DMS 273 (cell line): ENCODE measurements at regions not wholly inside any gene's neighbourhood (a gene's known extent, or its start where the extent isn't known, plus 50 kb on each side); places are given as distances from the start of the nearest gene placed in this dataset.
"Not testable (repeated sequence)": the region's sequence is repeated elsewhere in the genome, so short reads cannot be mapped to it uniquely, and the experiment has no call there.

Experiments used
- DNase-seq: peaks from one replicate; lab custom pipeline; 2025; ENCODE audit not compliant: unreplicated experiment; lab: John Stamatoyannopoulos, UW

DNA sequence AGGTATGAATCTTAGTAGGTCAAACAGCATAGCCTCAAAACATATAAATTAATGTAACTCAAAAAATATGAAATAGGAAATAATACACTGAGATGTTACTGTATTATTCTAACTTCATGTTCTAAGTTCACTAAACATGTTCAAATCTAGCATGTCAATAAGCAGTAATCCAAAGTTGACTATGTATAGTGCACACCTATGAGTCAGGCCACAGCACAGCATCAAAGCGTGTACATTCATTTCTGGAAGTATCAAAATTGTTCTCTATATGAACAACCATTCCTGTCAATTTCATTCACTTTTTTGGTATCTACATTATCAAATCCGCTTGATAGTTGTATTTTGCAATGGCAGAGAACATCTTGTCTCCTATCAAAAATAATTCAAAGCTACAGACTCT lies 418.9 kb upstream of the POM121L12 start:
- no peak for DNase-seq

DNA sequence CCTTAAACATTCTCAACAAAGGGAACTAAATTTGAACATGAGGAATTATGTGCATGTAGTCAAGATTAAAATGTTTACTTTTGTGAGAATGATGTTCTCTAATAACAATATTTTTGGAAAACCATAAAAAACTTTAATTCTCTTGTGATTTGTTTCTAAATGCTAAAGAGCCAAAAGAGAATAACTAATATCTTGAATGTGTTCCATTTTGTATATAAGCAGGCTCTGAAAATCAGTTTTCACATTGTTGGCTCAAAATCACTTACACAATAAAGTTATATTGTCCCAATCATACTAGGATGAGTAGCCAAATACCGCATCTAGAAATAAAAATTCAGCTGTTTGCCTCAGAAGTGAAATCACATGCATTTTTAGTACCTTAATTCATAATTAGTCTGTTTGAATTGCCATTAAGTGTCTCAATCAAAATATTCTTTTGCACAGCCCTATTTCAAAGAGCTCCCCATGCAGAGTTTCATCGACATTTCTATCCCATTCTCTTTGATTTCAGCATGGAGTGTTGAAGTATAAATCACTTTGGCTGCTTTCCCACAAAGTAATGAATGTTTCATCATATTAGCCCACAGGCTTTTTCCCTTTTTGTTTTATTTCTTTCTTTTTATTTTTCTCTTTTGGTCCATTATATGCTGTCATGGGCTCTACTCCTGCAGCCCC lies 420.3 kb upstream of the POM121L12 start:
- DNase-seq: no peak

DNA sequence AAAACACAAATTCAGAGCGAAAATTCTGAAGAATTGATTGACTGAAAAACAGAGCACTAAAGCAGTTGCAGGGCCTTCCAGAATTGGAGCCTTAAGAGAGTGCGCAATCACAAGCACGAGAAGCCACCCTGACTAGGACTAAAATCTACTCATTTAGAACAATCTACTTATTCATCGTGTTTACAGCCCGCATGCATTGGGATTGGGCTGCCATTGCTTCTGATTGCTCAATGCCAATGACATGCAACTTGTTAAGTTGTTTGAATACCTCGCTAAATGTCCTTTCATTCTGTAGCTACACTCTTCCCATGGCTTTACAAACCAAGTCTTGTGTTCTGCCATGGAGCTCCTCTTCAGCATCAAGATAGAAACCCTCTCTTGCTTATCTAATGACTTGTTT lies 425.9 kb upstream of the POM121L12 start:
- no peak for DNase-seq

GRCh38 chr7:52592698-52593097 lies 442.7 kb upstream of the POM121L12 start:
- no peak for DNase-seq

GRCh38 chr7:52586704-52587103 lies 448.7 kb upstream of the POM121L12 start:
- no peak for DNase-seq

- no peak for DNase-seq
Observed at GRCh38 chr7:52584041-52584440, 451.4 kb upstream of the POM121L12 start.

DNA sequence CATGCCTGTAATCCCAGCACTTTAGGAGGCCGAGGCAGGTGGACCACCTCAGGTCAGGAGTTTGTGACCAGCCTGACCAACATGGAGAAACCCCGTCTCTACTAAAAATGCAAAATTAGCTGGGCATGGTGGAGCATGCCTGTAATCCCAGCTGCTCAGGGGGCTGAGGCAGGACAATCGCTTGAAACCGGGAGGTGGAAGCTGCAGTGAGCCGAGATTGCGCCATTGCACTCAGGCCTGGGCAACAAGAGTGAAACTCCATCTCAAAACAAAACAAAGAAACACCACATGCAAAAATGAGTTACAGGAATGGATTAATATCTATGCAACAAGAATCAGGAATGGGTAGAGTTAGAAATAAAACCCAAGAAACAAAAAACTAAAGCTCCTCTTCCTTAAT lies 462.3 kb upstream of the POM121L12 start:
- not testable (repeated sequence) for DNase-seq

- DNase-seq: no peak
Observed at GRCh38 chr7:52571026-52571425, 464.4 kb upstream of the POM121L12 start.

DNA sequence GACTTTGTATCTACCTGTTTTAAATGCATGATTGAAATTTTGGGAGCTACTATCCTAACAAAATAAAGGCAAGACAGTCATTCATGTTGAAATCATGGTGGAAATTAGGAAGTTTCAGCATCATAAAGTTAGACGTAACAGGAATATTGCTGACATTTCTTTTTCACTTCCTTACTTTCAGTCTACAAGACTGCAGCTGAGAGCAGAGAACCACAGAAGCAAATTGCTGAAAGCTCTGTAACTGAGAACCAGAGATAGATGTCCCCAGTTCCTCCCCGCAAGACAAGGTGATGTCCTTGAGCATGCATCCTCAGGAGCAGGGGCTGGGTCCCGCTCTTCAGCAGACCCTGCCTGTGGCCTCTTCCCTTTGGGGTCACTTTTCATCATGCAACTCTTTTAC lies 466.3 kb upstream of the POM121L12 start:
- DNase-seq: no peak

- no peak for DNase-seq
Observed at GRCh38 chr7:52565974-52566373, 469.5 kb upstream of the POM121L12 start.

GRCh38 chr7:52555805-52556204 lies 479.6 kb upstream of the POM121L12 start:
- no peak for DNase-seq

DNA sequence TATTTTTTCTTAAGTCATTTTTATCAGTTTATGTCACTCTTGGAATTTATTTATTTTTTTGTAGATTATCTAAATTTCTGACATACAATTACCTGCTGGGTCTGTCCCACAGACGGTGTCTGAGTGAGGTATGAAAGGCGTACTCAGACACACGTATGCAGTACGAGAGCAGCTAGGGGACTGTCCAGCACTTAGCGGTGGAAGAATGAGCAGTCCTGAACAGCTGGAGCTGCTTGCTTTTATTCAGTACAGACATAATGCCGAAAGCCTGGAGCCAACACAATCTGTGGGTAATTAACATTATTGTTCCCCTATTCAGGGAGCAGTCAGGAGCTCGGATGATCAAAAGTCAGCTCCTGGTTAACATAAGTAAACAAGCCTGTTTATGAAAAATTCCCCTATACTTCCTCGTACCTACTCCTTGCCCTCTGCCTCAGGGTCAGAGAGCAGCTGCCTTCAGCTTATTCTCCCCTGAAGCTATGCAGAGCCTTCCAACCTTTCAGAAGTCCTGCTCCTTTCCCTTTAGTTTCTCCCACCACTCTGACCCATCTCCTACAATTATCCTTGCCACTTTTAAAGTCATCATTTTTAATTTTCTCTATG lies 488.0 kb upstream of the POM121L12 start:
- DNase-seq: no peak

DNA sequence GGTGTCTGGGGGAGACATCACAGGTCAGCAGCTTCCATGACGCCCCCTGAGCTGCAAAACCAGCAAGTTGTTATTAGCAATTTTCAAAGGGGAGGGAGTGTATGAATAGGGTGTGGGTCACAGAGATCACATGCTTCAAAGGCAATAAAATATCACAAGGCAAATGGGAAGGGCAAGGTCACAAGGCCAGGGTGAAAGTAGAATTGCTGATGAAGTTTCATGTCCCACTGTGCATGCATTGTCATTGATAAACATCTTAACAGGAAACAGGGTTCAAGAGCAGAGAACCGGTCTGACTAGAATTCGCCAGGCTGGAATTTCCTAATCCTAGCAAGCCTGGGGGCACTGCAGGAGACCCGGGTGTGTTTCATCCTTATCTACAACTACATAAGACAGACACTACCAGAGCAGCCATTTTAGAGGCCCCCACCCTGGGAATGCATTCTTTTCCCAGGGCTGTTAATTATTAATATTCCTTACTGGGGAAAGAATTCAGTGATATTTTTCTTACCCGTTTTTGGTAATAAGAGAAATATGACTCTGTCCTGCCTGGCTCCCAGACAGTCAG lies 494.2 kb upstream of the POM121L12 start:
- DNase-seq: not testable (repeated sequence)

DNA sequence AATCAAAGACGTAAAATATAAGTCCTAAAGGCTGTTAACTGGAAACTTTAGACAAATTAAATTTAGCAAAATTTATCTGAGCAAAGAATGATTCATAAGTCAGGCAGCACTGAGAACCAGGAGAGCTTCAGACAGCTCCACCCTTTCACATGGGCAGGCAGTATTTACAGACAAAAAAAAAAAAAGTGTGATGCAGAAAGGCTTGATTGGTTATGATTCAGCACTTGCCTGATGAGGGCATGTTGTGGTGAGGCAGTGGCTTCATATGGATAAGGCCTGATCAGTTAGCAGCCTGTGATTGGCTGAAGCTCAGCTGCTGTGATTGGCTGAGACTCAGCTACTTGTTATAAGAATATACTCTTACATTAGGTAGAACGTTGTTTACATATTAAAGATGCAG lies 495.4 kb upstream of the POM121L12 start:
- DNase-seq: no peak

DNA sequence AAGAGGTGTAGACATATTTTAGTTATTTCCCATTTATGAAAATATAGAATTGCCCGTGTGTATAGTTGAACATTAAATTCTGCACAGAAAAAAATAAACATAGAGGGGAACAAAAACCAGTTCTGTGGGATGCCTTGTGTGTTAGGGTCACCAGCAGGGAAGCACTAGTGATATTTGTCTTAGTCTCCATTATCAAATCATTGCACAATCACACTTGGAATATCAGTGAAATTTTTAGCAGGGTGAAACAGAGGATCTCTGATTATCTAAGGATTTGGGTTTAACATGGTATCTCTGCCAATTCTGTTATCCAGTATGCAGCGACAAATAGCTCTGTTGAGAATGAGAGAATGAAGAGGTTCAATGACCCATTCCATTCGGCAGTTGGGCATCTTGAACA lies 496.0 kb upstream of the POM121L12 start:
- no peak for DNase-seq

DNA sequence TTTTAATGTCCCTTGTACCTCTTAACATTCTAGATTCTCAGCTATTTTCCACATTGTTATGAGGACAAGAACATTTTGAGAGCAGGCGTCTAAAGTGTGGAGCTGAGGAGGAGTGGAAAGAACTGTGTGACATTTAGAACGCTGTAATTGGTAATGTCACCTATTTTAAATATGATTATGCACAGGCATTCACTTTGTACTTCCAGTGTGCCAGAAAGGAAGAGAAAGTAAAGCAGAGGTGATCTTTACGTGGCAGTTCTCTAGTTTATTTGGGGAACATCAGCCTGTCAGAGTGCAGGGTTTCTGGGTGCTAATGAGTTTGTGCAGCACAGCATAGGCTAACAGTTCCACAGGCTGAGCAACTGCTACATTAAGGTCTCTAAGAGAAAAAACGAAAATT lies 498.4 kb upstream of the POM121L12 start:
- no peak for DNase-seq

GRCh38 chr7:52525772-52526341 lies 509.6 kb upstream of the POM121L12 start:
- no peak for DNase-seq

- no peak for DNase-seq
Observed at GRCh38 chr7:52518869-52519268, 516.6 kb upstream of the POM121L12 start.

GRCh38 chr7:52512656-52513055 lies 522.8 kb upstream of the POM121L12 start:
- no peak for DNase-seq

DNA sequence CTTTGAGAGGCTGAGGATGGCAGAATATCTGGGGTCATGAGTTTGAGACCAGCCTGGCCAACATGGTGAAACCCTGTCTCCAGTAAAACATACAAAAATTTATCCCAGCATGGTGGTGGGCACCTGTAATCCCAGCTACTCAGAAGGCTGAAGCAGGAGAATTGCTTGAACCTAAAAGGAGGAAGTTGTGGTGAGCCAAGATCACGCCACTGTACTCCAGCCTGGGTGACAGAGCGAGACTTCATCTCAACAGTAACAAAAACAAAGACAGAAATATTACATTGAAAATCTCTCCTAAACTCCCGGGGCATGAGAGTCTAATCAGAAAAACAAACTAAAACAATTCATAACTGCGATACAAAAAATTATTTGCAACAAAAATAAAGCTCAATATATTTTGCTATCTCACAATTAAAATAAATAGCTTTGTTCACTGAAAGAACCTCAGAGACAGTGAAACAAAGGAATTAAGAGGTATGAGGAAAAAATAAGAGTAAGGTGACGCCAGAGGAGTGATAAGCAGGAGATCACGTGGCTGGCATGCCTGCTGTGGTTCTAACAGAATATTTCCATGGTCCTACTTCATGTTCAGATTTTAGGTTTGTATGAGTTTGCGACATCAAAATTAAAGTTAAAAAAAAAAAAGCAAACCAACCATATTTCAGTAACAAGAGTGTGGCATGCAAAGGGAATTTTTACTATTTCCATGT lies 527.7 kb upstream of the POM121L12 start:
- DNase-seq: no peak

DNA sequence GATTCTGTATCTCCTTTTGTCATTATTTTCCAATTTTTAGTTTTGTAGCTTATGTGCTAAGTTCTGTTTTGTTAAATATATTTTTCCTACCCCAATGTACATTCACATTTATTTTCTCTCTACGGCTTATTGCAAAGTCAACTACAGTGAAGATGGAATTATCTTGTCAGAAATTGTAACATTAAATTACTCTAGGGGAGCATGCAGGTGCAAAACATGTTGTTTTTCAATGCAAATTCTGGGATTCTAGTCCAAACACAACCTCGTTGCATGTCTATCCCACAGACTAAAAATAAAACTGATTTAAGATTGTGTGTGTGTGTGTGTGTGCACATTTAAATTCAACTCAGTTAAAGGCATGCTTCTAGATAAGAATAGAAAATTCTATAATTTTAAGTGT lies 529.1 kb upstream of the POM121L12 start:
- no peak for DNase-seq

GRCh38 chr7:52504561-52504960 lies 530.9 kb upstream of the POM121L12 start:
- no peak for DNase-seq
